ENCODE measurements at regions not wholly inside any gene's neighbourhood (a gene's known extent, or its start where the extent isn't known, plus 50 kb on each side); places are given as distances from the start of the nearest gene placed in this dataset.

DNA sequence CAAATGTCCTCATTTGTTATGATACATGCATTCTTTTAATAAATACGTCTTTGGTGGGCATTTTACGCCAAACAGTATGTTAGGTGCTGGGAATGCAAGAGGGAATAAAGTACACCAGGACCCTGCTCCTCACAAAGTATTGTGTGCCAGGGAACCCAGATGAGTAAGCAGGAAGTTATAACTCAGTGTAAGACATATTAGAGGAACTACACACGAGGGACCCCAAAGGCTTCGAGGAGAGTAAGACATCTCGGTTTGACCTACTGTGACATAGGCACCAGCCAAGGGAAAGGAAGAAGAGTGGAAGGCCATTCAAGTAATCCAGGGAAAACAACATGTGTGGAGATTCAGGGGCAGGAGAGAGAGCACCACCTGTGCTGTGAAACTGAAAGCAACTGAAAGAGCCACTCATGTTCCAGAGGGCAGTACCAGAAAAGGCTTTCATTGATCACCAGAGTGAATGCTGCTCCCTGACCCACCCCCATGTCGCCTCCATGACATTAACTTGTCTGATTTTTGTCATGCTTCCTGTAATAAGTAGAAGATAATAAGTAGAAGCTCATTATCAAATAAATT, 542.5 kb upstream of the PKN2 start:
- no peak for TF ChIP-seq EZH2 (IDR thresholded peaks at IDR 0.05; ENCODE audit: borderline replicate concordance, low read depth, low read length, poor library complexity, severe bottlenecking)
- TF ChIP-seq, protein P1, sequence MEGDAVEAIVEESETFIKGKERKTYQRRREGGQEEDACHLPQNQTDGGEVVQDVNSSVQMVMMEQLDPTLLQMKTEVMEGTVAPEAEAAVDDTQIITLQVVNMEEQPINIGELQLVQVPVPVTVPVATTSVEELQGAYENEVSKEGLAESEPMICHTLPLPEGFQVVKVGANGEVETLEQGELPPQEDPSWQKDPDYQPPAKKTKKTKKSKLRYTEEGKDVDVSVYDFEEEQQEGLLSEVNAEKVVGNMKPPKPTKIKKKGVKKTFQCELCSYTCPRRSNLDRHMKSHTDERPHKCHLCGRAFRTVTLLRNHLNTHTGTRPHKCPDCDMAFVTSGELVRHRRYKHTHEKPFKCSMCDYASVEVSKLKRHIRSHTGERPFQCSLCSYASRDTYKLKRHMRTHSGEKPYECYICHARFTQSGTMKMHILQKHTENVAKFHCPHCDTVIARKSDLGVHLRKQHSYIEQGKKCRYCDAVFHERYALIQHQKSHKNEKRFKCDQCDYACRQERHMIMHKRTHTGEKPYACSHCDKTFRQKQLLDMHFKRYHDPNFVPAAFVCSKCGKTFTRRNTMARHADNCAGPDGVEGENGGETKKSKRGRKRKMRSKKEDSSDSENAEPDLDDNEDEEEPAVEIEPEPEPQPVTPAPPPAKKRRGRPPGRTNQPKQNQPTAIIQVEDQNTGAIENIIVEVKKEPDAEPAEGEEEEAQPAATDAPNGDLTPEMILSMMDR (conservative IDR thresholded peaks at IDR 0.05; ENCODE audit: low read depth, low read length) = no peak

Measured in A673 (cell line).